Endothelial cell of umbilical vein (primary cell): ENCODE measurements at regions not wholly inside any gene's neighbourhood (a gene's known extent, or its start where the extent isn't known, plus 50 kb on each side); places are given as distances from the start of the nearest gene placed in this dataset.

Experiments used
- BruUV-seq: library from RNA; stranded (reverse); fragments of 400-500 nt; replicated peaks from 2 replicates; lab custom pipeline; 2021; lab: Mats Ljungman, UMichigan
- CTCF ChIA-PET: fragments of 300-600, 350-600 bp; sonication (Branson Sonifier 250); formaldehyde crosslinking; loops from one replicate; lab custom pipeline; 2021; ENCODE audit warnings: antibody characterized with exemption, inconsistent platforms; lab: Charles Lee
- POLR2A ChIA-PET: fragments of 300-600, 350-600 bp; sonication (Branson Sonifier 250); formaldehyde crosslinking; loops from one replicate; lab custom pipeline; 2021; ENCODE audit warnings: antibody characterized with exemption, inconsistent platforms; lab: Charles Lee
- DNase-seq: peaks from one replicate; pipeline ENCODE4 v3.0.0-alpha.2; 2011; ENCODE audit warnings: low read depth, low spot score
- FAIRE-seq: peaks from 2 replicates; lab custom pipeline; 2011; peaks lifted over from hg19 to GRCh38; lab: Jason Lieb, UNC
- H2AFZ ChIP-seq: 2 replicates; pipeline ENCODE4 v1.6.0; 2012; ENCODE audit warnings: low read depth, low read length, control low read depth, inconsistent platforms
- H3K27ac ChIP-seq: 2 replicates; pipeline ENCODE4 v1.5.1; 2011; ENCODE audit warnings: low read depth, mild to moderate bottlenecking, control low read depth, low read length, moderate library complexity; ENCODE audit not compliant: insufficient read depth
- H3K27me3 ChIP-seq, 2 experiments: 2 replicates each; pipeline versions ENCODE4 v1.6.0 to v1.6.1; 2011; ENCODE audit warnings: low read length in 2 of 2, mixed read lengths in 1 of 2; ENCODE audit not compliant: control insufficient read depth in 2 of 2, insufficient read depth in 2 of 2
- H3K36me3 ChIP-seq, 2 experiments: 2 replicates in 1 of 2; 3 replicates in 1 of 2; pipeline ENCODE4 v1.5.1; 2011; ENCODE audit warnings: low read length in 2 of 2, mild to moderate bottlenecking in 1 of 2, moderate library complexity in 1 of 2; ENCODE audit not compliant: control insufficient read depth in 2 of 2, insufficient read depth in 2 of 2; ENCODE audit errors: extremely low read depth in 1 of 2
- H3K4me1 ChIP-seq: 3 replicates; pipeline ENCODE4 v1.5.1; 2011; ENCODE audit warnings: mild to moderate bottlenecking, low read length; ENCODE audit not compliant: control insufficient read depth, insufficient read depth; ENCODE audit errors: extremely low read depth
- H3K4me2 ChIP-seq: 2 replicates; pipeline ENCODE4 v1.6.1; 2011; ENCODE audit warnings: low read length, control low read depth, mixed read lengths; ENCODE audit not compliant: insufficient read depth
- H3K4me3 ChIP-seq, 3 experiments: fragments of 200-600 bp in 1 of 3; sonication (generic), shearing (Covaris generic) in 1 of 3; replicated peaks in 1 of 3; 2 replicates each; pipeline ENCODE4 v1.5.1; 2011 to 2016; ENCODE audit warnings: control low read depth in 3 of 3, low read length in 3 of 3, mild to moderate bottlenecking in 2 of 3, inconsistent platforms in 1 of 3, low read depth in 1 of 3, moderate library complexity in 1 of 3; ENCODE audit not compliant: insufficient read depth in 1 of 3
- H3K79me2 ChIP-seq: 2 replicates; pipeline ENCODE4 v1.6.0; 2012; ENCODE audit warnings: low read length, inconsistent platforms; ENCODE audit not compliant: control insufficient read depth, insufficient read depth
- H3K9ac ChIP-seq: replicated peaks from 2 replicates; pipeline ENCODE3; 2011; ENCODE audit warnings: low read length, control low read depth; ENCODE audit not compliant: insufficient read depth; ENCODE audit errors: extremely low read depth
- H3K9me1 ChIP-seq: replicated peaks from 3 replicates; pipeline ENCODE4 v1.6.0; 2011; ENCODE audit warnings: mild to moderate bottlenecking, low read length; ENCODE audit not compliant: control insufficient read depth, insufficient read depth; ENCODE audit errors: extremely low read depth
- H3K9me3 ChIP-seq: replicated peaks from 2 replicates; pipeline ENCODE4 v1.5.1; 2012; ENCODE audit warnings: low read length, inconsistent platforms; ENCODE audit not compliant: control insufficient read depth, insufficient read depth
- H4K20me1 ChIP-seq: replicated peaks from 2 replicates; pipeline ENCODE3; 2011; ENCODE audit warnings: mild to moderate bottlenecking, low read length; ENCODE audit not compliant: control insufficient read depth, insufficient read depth; ENCODE audit errors: extremely low read depth
- EZH2 ChIP-seq: IDR thresholded peaks from 2 replicates; pipeline ENCODE4 v1.6.1; 2012; ENCODE audit warnings: borderline replicate concordance, low read depth, mild to moderate bottlenecking, moderate library complexity, low read length, inconsistent platforms; ENCODE audit not compliant: severe bottlenecking
- FOS ChIP-seq: IDR thresholded peaks from 2 replicates; pipeline ENCODE4 v1.6.1; 2011; ENCODE audit warnings: mild to moderate bottlenecking, low read length, moderate library complexity, borderline replicate concordance; ENCODE audit not compliant: insufficient read depth
- GATA2 ChIP-seq: IDR thresholded peaks from 2 replicates; pipeline ENCODE4 v1.7.0; 2011; ENCODE audit warnings: low read depth, mild to moderate bottlenecking, moderate library complexity, mixed read lengths, low read length; ENCODE audit not compliant: insufficient read length, insufficient read depth
- JUN ChIP-seq: IDR thresholded peaks from 2 replicates; pipeline ENCODE4 v1.6.1; 2011; ENCODE audit warnings: borderline replicate concordance, low read depth; ENCODE audit not compliant: insufficient read length, insufficient read depth
- MYC ChIP-seq: IDR thresholded peaks from one replicate; pipeline ENCODE4 v1.6.1; 2011; ENCODE audit warnings: mild to moderate bottlenecking, low read depth, low read length
- POLR2A ChIP-seq: IDR thresholded peaks from 2 replicates; pipeline ENCODE4 v1.6.1; 2012; ENCODE audit warnings: low read depth, mild to moderate bottlenecking, control low read depth, low read length
- POLR2AphosphoS5 ChIP-seq: IDR thresholded peaks from 2 replicates; pipeline ENCODE4 v1.6.1; 2012; ENCODE audit warnings: low read depth, mild to moderate bottlenecking, control low read depth, low read length, moderate library complexity; ENCODE audit not compliant: insufficient read depth
- dilution Hi-C: fragments of 300-500 bp; cut with MboI; formaldehyde crosslinking; loops from one replicate; pipeline ENCODE4 v1.15.0; 2019; ENCODE audit warnings: low sequenced_read_pairs; ENCODE audit not compliant: extremely low pct_ligation_motif_present
- intact Hi-C: fragments of 100-400 bp; cut with micrococcal nuclease; formaldehyde crosslinking; loops from one replicate; pipeline ENCODE4 v1.10.0; 2022
- TF ChIP-seq, protein P1 (sequence below), 2 donors: IDR thresholded peaks; 1 replicate in 1 of 2; 2 replicates in 1 of 2; pipeline ENCODE4 v1.5.1; 2011; ENCODE audit warnings: low read length in 2 of 2, mild to moderate bottlenecking in 2 of 2, moderate library complexity in 2 of 2, control low read depth in 1 of 2, inconsistent platforms in 1 of 2, low read depth in 1 of 2; ENCODE audit not compliant: insufficient read depth in 1 of 2; ENCODE audit errors: extremely low read depth in 1 of 2
- TF ChIP-seq, protein P2 (sequence below): IDR thresholded peaks from 2 replicates; pipeline ENCODE4 v1.6.1; 2011; ENCODE audit not compliant: insufficient read depth, insufficient read length

GRCh38 chr6:72533606-72534005 lies 88.3 kb upstream of the KCNQ5 start:
- CTCF ChIA-PET: no interaction called here
- H3K27me3 ChIP-seq: no peaks in the 10 kb centered on the region
- no peak overlapping the region for H3K9ac ChIP-seq
- no peak overlapping the region for H3K4me3 ChIP-seq
- intact Hi-C loops: no loop called here
- H2AFZ ChIP-seq: no peak overlapping the region
- H3K9me3 ChIP-seq: no peaks in the 10 kb centered on the region
- no peaks in the 10 kb centered on the region for H3K79me2 ChIP-seq
- no peaks in the 10 kb centered on the region for H3K4me1 ChIP-seq
- no peak for TF ChIP-seq EZH2
- TF ChIP-seq, protein P1, sequence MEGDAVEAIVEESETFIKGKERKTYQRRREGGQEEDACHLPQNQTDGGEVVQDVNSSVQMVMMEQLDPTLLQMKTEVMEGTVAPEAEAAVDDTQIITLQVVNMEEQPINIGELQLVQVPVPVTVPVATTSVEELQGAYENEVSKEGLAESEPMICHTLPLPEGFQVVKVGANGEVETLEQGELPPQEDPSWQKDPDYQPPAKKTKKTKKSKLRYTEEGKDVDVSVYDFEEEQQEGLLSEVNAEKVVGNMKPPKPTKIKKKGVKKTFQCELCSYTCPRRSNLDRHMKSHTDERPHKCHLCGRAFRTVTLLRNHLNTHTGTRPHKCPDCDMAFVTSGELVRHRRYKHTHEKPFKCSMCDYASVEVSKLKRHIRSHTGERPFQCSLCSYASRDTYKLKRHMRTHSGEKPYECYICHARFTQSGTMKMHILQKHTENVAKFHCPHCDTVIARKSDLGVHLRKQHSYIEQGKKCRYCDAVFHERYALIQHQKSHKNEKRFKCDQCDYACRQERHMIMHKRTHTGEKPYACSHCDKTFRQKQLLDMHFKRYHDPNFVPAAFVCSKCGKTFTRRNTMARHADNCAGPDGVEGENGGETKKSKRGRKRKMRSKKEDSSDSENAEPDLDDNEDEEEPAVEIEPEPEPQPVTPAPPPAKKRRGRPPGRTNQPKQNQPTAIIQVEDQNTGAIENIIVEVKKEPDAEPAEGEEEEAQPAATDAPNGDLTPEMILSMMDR (IDR thresholded peaks at IDR 0.05; ENCODE audit: extremely low read depth in 1 of 2, insufficient read depth in 1 of 2, low read depth in 1 of 2, low read length in 2 of 2): no peak
- no peak for TF ChIP-seq MYC
- no peak for TF ChIP-seq GATA2
- no peak for TF ChIP-seq FOS
- TF ChIP-seq POLR2AphosphoS5: no peak
- TF ChIP-seq, protein P2, sequence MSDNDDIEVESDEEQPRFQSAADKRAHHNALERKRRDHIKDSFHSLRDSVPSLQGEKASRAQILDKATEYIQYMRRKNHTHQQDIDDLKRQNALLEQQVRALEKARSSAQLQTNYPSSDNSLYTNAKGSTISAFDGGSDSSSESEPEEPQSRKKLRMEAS: no peak
- no peak for TF ChIP-seq POLR2A
- TF ChIP-seq JUN: no peak
- POLR2A ChIA-PET: no interaction called here
- dilution Hi-C loops: no loop called here
- no peaks in the 10 kb centered on the region for H3K36me3 ChIP-seq
- H3K9me1 ChIP-seq: no peaks in the 10 kb centered on the region
- no TSS peak for BruUV-seq
- FAIRE-seq (no peak), DNase-seq (no peak)
- no peaks in the 10 kb centered on the region for H4K20me1 ChIP-seq
- H3K27ac ChIP-seq: no peak overlapping the region
- no peak overlapping the region for H3K4me2 ChIP-seq
